SKM-1 (cell line): ENCODE measurements at regions not wholly inside any gene's neighbourhood (a gene's known extent, or its start where the extent isn't known, plus 50 kb on each side); places are given as distances from the start of the nearest gene placed in this dataset.

Experiments used
- DNase-seq: peaks from one replicate; lab custom pipeline; 2025; ENCODE audit not compliant: unreplicated experiment; lab: John Stamatoyannopoulos, UW

DNA sequence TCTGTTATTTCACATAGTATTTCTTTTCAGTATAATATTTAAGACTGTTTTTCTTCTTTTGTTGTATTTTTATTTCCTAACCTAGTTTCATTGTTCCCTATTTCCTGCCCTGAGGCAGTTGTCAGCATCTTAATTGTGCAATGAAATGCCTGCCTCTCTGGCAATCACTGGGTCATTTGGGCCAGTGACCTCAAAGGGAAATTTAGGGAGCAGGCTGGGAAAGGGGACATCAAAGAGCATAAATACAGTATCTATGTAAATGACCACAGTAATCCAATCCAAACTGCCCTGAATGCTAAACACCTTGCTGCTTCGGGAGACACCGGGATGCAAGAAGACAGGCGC lies 147.8 kb downstream of the TLR5 start:
- DNase-seq: no peak

DNA sequence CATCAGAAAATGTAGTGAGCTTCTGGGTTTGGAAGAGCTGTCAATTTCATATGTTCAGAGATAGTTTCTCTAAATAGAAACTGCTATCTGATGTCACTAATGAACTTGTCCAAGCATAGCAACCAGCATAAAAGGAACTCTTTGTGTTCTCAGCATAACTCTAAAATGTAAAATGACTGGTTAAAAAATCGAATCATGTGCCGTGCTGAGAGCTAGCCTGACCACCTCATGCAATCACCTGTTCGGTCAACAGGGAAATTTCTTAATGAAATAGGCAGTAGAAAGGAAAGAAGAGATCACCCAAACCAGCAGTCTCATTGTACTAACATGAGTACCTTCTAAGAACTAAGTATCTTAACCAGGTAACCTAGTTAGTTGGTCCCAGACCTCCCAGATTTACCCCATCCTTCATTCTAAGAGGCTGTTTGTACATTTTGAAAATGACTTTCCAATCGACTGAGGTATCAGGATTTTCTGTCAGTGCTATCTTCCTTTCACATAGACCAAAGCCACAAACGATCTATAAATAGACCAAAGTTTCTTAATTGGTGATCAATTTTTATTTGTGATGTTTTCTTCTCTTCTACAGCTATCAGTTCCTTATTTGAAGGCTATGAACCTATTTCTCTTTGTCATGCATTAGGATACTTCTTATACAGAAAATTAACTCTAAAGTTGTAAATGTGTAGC lies 147.3 kb downstream of the TLR5 start:
- DNase-seq: no peak

DNA sequence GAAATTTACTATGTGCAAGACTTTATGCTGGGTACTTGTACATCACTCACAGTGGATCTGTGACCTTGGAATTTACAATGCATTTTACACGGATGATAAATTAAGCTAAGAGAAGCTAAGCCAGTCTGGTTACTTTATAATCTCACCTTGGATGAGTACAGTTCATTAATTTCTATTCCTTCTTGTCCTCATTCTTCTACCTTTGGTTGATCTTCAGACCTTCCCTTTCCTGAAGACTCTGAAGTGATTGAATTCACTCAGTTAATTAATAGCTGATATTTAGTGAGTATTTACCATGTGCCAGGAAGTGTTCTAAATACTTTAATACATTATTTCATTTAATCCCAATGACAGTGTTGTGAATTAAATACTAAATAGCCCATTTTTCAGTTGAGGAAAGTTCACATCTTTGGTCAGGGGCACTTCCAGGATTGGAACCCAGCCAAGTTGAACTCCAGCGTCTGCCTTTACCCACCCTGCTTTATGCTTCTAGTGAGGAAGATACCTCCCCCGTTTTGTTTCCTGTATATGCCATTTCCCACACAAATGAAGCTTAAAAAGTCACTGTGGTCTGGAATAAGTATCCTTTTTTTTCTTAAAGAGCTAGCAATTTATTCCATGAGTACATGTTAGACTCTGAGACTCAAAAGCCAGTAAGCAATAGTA lies 146.6 kb downstream of the TLR5 start:
- no peak for DNase-seq

DNA sequence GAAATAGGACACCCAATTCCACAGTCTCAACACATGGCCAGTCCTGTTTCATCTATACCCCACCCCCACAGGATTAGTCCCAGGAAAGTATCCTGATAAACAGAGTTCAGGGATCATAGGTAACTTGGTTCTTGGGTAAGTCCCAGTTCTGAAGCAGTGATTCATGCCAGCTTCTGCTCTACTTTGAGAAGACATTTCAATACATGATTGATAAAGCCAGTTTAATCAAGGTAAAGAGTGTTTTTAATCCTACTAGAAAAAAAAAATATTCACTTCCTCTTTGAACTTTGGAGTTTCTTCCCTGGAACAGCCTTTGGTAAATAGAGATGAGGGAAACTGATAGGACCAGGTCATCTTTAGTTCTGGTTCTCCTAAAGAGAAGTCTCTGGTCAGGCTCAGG lies 142.4 kb downstream of the TLR5 start:
- DNase-seq: no peak

DNA sequence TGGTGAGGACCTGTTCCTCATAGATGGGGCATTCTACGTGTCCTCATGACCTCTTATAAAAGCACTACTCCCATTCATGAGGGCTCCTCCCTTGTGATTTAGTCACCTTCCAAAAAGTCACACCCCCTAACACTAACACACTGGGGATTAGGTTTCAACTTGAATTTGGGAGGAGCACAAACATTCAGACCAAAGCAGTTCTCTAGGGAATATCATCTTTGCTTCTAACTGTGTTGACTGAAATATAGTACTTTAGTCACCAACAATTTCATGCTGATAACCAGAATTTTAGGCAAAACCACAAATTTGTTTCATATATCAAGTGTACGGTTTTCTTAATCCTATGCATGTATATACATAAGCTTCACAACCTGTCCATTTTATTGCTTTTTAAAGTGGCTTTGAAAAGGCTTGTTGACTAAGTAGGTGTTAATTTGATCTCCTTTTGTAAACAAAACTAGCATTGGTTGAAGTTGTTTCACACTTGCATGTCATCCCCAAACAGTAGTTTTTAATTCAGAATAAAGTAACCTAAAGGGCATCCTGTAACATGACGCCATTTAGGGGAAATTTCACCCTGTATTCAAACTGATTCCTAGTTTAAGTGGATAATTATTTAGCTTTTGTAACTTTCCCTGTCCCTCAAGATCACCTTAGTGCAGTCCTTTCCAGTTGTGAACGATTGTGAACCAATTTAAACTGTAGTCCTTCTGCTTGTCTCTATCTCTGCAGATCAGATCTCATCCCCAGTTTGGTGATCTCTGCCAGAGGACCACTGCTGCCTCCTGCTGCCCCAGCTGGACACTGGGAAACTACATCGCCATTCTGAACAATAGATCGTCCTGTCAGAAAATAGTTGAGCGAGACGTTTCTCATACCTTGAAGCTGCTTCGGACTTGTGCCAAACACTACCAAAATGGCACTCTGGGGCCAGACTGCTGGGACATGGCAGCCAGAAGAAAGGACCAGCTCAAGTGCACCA lies 141.1 kb downstream of the TLR5 start:
- no peak for DNase-seq

DNA sequence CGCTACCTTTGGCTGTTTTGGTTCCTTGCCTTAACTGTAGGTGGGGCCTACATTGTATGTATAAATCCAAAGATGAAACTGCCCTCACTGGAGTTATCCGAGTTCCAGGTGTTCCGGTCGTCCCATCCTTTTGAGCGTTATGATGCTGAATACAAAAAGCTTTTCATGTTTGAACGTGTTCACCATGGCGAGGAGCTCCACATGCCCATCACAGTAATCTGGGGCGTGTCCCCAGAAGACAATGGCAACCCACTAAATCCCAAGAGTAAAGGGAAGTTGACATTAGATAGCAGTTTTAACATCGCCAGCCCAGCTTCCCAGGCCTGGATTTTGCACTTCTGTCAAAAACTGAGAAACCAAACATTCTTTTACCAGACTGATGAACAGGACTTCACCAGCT lies 139.5 kb downstream of the TLR5 start:
- DNase-seq: no peak

DNA sequence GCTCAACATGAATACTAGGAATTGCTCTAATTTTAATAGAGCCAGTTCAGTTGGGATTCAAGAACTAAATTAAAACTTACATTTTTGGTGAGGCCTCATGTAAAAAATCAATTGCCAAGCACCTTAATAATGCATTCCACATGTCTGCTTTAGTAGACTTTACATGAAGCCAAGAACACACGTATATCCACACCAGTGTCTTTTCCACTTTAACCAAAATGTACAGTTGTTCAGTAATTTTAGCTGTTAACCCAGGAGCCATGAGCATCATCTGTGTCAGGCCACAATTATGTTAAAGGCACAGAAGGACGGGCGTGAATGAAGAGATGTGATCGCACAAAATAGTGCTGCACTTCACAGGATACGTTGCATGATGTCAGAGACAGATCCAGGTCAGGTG lies 136.7 kb downstream of the TLR5 start:
- no peak for DNase-seq

DNA sequence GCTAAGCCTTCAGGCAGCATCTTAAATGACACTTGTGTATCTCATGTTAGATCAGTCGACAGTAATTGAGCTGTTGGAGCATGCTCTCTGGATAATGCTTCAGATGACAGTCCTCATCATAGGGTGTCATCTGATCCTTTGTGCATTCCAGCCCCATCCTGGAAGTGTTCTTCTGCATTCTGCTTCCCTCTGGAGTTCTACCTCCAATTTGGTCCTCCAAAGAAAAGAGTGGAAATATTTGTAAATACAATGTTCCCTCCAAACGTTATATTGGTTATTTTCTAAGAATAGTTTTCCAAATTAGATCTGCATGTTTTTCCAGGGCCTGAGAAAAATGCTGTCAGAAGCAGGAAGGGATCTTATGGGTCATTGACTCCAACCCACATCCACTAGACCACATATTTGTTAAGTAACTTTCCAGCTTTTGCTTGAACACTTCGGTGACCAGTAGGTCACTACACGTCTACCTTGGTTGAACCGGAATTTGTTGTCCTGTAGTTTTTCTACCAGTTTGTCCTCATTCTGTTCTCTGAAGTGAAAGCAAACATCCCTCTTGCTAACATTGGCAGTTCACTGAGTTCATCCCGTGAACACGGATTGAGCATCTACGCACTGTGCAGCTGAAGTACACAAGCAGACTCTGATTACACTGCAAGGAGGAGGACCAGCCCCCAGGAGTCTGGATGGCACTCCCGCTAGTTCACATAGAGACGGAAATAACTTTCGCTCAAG lies 136.0 kb downstream of the TLR5 start:
- no peak for DNase-seq

DNA sequence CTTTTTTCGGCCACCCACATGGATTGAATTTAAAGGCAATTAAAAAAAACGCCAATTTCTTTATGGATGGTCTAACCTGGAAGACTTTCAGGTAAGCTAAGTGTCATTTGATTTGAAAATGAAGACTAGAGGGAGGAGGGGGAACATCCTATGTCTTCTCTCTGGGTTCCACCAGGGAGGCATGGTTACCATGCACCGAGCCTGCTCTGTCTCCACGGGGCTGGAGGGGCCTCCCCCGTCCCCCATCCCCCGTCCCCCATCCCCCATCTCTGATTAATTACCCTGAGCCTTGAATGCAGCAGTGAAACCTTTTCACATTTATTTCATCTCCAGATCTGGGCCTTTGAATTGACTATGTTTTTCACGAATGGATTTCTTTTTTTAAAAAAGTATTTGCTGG lies 135.1 kb downstream of the TLR5 start:
- no peak for DNase-seq

DNA sequence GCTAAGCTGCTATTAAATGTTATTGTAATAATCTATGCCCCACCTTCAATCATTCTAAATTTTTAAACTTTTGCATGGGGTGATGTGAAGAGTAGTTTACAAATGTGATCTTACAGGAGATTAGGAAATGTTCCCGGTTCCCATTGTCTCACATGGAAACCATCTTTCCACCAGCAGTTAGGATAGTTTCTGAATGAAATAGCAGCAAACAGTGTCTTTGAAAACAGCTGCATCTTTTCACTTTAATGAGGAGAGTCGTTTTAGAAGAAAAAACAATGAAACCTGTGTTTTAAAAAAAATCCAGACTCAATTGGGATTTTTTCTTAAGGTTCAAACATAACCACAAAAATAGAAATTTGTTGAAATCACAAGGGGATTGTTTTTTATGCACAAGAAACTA lies 134.2 kb downstream of the TLR5 start:
- DNase-seq: no peak

DNA sequence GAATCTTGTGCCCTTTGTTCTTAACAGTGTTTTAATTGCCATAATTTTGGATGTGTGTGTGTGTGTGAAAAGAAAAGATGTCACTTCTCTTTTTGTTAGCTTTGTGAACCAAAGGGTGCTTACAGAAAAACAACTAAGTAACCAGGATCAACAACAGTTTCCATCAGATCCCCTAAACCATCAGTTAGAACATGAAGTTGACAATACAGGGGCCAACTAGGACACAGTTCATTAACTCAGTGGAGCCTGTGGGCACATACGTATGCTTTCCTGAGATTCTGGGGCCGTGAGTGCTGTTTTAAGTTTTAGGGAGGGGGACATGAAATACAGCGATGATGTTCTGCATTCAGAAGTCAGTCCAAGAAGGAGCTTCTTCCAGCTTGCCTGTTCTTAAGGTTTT lies 133.6 kb downstream of the TLR5 start:
- DNase-seq: no peak

DNA sequence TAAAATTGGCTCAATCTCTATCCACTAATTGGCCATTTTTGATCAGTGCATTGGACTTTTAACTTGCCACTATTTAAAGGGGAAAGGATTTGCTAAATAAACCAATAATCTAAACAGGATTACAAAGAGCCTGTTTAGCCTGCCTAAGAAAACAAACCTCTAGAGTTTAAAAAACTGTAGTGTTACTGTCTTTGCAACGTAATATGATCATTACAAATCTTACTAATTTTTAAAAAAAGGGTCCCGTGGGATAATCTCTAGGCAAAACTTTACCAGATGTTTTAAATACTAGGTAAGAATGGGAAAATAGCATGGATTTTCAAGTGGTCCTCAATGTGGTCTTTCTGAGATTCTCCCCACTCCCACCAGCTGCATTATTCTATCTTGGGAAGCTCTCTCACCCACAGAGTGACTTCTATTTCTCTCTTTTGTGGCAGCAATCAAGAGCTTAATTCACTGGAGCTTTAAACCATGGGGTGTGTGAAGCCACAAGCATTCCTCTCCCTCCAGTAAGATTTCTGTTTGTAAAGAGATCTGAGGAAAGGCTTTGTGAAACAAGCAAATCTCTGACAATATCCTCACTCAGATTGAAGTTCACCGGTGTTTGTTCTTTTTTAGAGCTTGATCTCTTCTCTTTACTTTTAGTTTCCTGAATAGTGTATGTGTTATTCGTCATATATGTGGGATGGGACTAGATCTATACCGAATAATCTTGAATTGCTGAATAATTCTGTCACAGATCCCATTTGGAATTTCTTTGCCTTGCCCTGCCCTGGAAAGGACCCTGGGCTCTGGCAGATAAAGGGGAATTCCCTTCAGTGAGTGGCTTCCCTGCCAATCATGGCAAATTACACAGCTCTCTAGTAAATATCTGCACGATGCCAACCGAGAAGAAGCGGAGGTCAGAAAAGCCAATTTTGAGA lies 132.2 kb downstream of the TLR5 start:
- DNase-seq: no peak

DNA sequence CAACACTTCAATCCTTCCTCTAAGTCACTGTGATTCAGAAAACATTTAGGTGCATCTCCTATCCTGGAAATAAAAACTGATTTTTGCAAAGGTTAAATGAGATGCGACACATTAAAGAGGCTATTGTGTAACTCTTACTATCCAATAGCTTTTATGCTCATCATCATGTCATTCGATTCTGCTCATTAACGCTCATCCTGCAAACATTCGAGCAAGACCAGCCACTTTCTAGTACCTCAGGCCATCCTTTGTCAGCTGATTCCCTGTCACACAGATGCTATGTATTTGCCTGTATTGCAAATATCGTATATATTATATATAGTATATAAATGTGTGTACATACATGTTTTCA lies 131.6 kb downstream of the TLR5 start:
- no peak for DNase-seq

DNA sequence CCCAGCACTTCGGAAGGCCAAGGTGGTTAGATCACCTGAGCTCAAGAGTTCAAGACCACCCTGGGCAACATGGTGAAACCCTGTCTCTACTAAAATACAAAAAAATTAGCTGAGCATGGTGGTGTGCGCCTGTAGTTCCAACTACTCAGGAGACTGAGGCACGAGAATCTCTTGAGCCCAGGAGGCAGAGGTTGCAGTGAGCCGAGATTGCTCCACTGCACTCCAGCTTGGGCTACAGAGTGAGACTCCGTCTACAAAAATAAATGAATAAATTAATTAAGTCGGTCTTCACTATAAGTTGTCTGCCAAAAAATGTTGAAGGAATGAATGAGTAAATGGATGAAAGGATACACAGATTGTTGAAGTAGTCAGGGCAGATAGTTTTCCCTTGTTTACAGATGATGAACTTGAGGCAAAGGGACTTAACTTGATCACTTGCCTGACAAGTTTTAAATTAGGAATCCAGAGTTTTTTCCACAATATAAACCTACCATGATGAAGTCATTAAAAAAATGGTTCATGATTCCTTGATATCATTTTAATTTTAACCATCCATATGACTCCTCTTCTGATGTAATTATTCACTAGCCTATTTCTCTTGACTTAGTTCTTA lies 130.8 kb downstream of the TLR5 start:
- DNase-seq: no peak

DNA sequence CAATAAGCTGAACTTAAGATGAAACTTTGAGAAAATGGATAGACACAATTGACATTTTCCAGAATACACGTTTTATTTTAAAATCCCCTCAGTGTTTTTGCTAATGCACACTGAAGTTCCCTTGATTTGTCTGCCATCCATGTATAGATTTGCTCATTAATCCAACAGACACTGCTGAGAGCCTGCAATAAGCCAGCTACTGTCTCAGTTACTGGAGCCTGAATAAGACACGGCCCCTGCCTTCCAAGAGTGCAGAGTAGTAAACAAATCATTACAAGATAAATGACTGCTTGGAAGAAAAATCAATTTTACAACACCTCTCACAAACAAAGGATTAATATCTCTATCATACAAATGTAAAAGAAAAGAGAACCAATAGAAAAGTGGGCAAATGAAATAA lies 130.1 kb downstream of the TLR5 start:
- DNase-seq: no peak

DNA sequence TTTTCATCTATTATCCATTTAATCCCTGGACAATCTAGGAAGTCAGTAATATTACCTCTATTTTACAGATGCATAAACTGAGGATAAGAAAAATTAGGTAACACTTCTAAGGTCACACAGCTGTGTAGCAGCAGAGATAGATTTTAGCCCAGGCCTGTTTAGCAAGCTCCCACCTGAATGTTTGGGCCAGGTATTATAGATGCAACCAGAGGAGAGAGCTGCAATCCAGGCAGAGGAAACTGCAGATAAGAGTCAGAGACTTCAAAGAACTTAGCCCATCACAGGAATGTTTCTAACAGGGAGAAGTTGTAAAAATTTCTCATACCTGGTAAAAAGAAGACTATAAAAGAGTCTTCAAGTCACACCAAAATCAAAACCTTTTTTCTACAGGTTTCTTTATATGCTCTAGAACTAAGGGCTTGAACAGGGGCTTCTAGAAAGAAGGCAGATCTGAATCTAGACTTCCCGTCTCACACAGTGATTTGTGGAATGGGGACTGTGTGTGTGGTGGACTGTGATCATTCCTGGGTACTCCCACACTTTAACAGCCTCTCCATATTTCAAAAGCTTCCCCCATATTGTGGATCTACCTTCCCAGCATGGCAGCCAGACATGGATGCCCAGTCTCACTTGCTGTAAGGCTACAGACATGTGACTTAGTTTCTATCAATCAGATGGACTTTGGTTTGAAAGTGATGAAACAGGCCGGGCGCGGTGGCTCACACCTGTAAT lies 128.7 kb downstream of the TLR5 start:
- DNase-seq: no peak

DNA sequence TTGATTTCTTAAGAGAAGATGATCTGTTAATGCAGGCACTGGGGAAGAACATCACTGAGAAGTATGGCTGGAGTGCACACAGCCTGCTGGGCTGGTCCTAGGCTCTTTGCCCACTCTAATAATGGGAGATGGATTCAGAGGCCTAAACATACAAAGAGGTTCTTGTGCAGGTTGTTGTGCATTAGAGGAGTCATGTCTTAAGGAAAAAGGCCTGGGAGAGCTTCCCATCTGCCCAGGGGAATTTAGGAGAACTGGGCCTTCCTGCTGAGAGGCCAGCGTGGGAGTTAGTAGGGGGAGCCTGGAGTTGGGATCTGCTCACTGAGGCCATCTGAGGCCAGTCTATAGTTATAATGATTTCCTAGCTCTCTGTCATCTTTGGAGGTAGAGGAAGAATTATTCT lies 126.7 kb downstream of the TLR5 start:
- DNase-seq: no peak

DNA sequence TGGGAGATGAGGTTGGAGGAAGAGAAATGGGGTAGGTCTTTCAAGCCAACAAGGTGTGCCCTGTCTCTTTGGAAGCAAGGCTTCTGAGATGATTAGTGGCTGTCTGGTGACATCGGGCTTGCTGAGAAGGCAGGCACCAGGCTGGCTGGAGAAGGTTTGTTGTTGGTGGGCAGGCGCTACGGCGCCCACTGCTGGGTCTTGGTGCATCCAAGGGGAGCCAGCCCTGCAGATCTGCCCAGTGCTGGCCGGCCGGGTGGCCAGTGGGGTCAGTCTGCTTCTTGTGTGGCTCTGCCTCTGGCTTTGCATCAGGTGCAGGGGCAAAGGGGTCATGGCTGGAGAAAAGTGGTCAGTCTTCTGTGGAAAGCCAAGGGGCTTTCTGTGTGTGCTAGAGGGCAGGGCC lies 126.2 kb downstream of the TLR5 start:
- DNase-seq: no peak

DNA sequence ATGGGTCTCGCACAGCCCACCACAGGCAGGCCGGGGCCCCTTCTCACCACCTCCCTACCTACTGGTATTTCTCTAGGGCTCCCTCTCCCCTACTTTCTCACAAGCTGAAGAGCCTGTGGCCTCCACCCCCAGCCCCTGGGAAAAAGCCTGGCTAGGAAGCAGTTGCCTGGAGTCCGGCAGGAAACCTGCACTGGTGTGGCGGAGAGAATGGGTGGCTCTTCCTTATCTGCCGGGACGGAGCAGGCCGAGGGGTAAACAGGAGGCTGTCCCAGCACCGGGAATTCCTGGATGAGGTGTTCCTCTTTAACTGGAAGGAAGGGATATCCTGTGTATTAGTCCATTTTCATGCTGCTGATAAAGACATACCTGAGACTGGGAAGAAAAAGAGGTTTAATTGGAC lies 125.8 kb downstream of the TLR5 start:
- DNase-seq: no peak
